OCI-LY3 (cell line): ENCODE measurements at regions not wholly inside any gene's neighbourhood (a gene's known extent, or its start where the extent isn't known, plus 50 kb on each side); places are given as distances from the start of the nearest gene placed in this dataset.

ENCODE experiments used
- EZH2phosphoT487 ChIP-seq: fragments of 200-600 bp; shearing (Covaris generic); IDR thresholded peaks from 2 replicates; pipeline ENCODE4 v1.6.1; 2018; ENCODE audit warnings: antibody characterized with exemption, mixed run types, low read depth
- TF ChIP-seq, protein P1 (sequence below): fragments of 200-600, 300-600 bp; sonication (generic); IDR thresholded peaks from 2 replicates; pipeline ENCODE4 v1.5.1; 2014; ENCODE audit warnings: antibody characterized with exemption, low read length, low read depth

DNA sequence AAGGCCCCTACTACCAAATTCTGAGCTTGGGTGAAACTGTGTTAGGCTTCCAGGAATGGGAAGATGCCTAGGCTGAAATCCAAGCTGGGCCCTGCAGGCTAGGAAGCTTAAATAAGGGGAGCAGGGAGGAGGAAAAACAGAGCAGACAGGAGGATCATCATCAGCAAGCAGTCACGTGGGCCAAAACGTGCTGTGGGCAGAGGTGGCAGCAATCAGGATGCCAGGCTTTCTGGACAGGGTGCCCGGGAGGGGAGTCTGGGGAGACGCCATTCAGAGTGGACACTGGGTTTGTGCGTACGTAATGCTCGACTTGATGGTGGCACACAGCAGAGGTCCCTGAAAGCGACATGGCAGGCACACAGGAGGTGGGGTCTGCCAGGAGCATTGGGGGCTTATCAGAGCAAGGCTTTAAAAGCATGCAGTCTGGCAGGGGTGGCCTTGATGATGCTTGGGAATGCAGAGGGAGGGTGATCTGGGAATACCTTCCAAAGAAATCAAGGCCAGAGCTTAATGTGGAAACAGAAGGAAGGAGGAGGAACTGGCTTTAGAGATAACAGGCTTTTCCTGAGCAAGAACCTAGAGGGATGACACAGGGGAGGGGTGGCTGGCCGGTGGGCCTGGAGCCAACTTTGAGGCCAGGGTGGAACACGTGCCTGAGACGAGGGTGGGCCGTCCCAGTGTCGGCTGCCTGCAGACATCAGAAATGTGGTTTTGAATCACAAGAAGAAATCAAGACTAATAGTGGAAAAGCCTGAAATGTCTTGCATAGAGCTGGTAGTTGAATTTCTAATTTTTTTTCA lies 212.5 kb downstream of the GADD45G start:
- TF ChIP-seq, protein P1, sequence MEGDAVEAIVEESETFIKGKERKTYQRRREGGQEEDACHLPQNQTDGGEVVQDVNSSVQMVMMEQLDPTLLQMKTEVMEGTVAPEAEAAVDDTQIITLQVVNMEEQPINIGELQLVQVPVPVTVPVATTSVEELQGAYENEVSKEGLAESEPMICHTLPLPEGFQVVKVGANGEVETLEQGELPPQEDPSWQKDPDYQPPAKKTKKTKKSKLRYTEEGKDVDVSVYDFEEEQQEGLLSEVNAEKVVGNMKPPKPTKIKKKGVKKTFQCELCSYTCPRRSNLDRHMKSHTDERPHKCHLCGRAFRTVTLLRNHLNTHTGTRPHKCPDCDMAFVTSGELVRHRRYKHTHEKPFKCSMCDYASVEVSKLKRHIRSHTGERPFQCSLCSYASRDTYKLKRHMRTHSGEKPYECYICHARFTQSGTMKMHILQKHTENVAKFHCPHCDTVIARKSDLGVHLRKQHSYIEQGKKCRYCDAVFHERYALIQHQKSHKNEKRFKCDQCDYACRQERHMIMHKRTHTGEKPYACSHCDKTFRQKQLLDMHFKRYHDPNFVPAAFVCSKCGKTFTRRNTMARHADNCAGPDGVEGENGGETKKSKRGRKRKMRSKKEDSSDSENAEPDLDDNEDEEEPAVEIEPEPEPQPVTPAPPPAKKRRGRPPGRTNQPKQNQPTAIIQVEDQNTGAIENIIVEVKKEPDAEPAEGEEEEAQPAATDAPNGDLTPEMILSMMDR: no peak
- no peak for TF ChIP-seq EZH2phosphoT487
